Progenitor cell of endocrine pancreas (in vitro differentiated cells): ENCODE measurements at regions not wholly inside any gene's neighbourhood (a gene's known extent, or its start where the extent isn't known, plus 50 kb on each side); places are given as distances from the start of the nearest gene placed in this dataset.
A peak's percentile ranks its signal among the peaks of the same experiment; 100 is the strongest.

Source experiments
- DNase-seq: peaks from one replicate; pipeline ENCODE4 v3.0.0; 2021; ENCODE audit warnings: low spot score; ENCODE audit not compliant: unreplicated experiment
- H3K27ac Mint-ChIP-seq: 2 replicates; pipeline ENCODE4 v1.8.0; 2021; ENCODE audit warnings: mild to moderate bottlenecking, moderate library complexity, mixed read lengths
- H3K27me3 Mint-ChIP-seq: 2 replicates; pipeline ENCODE4 v1.8.0; 2021; ENCODE audit warnings: mixed read lengths
- H3K36me3 Mint-ChIP-seq: 2 replicates; pipeline ENCODE4 v1.8.0; 2022; ENCODE audit warnings: mixed read lengths; ENCODE audit not compliant: insufficient read depth
- H3K4me1 Mint-ChIP-seq: 2 replicates; pipeline ENCODE4 v1.8.0; 2021; ENCODE audit warnings: low read depth, mixed read lengths
- H3K4me3 Mint-ChIP-seq: 2 replicates; pipeline ENCODE4 v1.8.0; 2021; ENCODE audit warnings: low read depth, mild to moderate bottlenecking, moderate library complexity, mixed read lengths
- H3K9me3 Mint-ChIP-seq: 2 replicates; pipeline ENCODE4 v1.8.0; 2021; ENCODE audit warnings: low read depth, mixed read lengths
- TF ChIP-seq, protein P1 (sequence below): fragments of 200-600 bp; sonication (generic); IDR thresholded peaks from one replicate; pipeline ENCODE4 v1.5.0; 2021; ENCODE audit warnings: antibody characterized with exemption, mild to moderate bottlenecking; ENCODE audit not compliant: unreplicated experiment

DNA sequence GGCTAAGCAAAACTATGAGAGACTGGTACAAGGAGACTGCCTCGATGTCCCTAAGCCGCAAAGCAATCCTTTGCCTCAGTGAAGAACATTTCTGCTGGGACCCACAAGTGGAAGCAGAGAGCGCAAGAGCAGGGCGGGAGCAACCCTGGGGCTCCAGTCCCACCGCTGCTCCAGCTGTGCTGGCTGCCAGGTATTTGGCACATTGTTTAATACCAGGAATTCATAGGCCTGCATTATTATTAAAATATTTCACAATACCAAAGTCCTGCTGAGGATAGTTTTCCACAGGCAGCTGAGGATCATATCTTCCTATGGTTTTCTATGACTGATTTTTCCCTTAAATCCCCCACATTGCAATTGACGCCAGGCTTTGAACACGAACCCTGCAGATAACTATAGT, 163.5 kb upstream of the TLL1 start:
- DNase-seq: no peak
- no peaks in the 10 kb centered on the region for H3K9me3 Mint-ChIP-seq
- peak overlapping the region; percentile 88 for H3K27ac Mint-ChIP-seq
- no peak overlapping the region for H3K4me3 Mint-ChIP-seq
- H3K36me3 Mint-ChIP-seq: no peaks in the 10 kb centered on the region
- TF ChIP-seq, protein P1, sequence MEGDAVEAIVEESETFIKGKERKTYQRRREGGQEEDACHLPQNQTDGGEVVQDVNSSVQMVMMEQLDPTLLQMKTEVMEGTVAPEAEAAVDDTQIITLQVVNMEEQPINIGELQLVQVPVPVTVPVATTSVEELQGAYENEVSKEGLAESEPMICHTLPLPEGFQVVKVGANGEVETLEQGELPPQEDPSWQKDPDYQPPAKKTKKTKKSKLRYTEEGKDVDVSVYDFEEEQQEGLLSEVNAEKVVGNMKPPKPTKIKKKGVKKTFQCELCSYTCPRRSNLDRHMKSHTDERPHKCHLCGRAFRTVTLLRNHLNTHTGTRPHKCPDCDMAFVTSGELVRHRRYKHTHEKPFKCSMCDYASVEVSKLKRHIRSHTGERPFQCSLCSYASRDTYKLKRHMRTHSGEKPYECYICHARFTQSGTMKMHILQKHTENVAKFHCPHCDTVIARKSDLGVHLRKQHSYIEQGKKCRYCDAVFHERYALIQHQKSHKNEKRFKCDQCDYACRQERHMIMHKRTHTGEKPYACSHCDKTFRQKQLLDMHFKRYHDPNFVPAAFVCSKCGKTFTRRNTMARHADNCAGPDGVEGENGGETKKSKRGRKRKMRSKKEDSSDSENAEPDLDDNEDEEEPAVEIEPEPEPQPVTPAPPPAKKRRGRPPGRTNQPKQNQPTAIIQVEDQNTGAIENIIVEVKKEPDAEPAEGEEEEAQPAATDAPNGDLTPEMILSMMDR: no peak
- peaks cover 22% of the 10 kb centered on the region for H3K4me1 Mint-ChIP-seq
- no peaks in the 10 kb centered on the region for H3K27me3 Mint-ChIP-seq

DNA sequence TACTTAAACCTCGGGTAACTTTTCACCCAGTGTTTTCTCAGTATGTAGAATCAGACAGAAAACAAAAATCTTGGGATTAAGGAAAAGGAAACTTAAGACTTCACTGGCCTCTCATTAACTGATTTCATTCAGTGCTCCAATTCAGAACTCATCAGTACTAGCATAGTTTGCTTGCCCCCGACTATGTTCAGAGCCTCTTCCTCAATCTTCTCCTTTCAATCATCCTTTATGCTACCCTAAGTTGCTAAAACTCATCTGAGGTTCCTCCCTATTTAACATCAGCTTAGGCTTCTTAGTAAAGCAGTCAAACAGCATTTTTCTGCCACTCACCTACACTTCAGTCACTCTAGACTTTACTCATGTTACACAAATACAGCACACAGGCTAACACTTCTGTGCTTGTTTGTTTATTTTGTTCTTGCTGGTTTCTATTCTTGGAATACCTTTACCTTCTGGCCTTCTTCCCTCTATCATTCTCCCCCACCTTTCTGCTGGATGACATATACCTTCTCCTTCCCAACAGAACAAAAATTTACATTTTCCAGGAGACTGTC, 163.0 kb upstream of the TLL1 start:
- Mint-ChIP-seq H3K9me3 (no peaks in the 10 kb centered on the region), H3K4me3 (no peak overlapping the region), H3K27ac (peak overlapping the region; percentile 2), H3K4me1 (peaks cover 22% of the 10 kb centered on the region), H3K27me3 (no peaks in the 10 kb centered on the region), H3K36me3 (no peaks in the 10 kb centered on the region)
- TF ChIP-seq, protein P1: no peak
- DNase-seq: no peak

DNA sequence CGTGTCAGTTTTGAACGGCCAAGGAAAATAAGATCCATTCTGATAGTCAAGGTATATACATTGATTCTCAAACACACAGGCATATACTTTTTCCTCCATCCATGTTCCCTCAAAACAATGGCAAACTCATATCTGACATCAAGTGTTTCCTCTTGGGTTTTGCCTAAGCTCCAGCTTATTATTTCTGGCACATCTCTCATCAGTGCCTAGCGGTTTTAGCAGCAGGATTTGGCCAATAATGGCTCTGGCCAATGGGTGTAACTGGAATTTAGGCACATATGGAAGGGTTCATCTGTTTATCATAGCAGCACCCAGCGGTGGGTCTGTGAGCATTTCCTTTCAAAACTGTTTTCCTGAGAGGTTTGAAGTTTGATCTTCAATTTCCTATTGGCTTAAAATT, 161.6 kb upstream of the TLL1 start:
- TF ChIP-seq, protein P1: no peak
- Mint-ChIP-seq H3K9me3 (no peaks in the 10 kb centered on the region), H3K27ac (no peak overlapping the region), H3K36me3 (no peaks in the 10 kb centered on the region), H3K4me3 (no peak overlapping the region), H3K4me1 (peaks cover 22% of the 10 kb centered on the region), H3K27me3 (no peaks in the 10 kb centered on the region)
- no peak for DNase-seq

DNA sequence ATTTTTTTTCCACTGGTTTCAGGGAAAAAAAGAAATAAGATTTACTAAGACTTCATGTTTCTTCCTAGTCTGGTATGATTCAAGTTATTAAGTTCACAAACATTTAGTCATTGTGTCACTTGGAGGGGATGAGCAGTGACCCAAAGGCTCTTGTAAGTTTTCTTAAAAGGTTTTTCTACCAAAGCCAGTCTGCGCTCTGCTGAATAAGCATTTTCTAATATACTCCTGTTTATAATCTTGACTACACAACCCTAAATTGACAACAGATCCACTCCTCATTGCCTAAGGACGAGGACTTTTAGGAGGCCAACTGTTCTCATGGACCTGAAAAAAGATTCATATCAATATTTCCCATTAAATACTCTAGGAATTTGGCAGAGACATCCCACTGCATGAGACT, 161.1 kb upstream of the TLL1 start:
- Mint-ChIP-seq H3K27me3 (no peaks in the 10 kb centered on the region), H3K4me1 (peaks cover 22% of the 10 kb centered on the region), H3K27ac (no peak overlapping the region), H3K9me3 (no peaks in the 10 kb centered on the region), H3K36me3 (no peaks in the 10 kb centered on the region), H3K4me3 (no peak overlapping the region)
- no peak for DNase-seq
- TF ChIP-seq, protein P1: no peak

DNA sequence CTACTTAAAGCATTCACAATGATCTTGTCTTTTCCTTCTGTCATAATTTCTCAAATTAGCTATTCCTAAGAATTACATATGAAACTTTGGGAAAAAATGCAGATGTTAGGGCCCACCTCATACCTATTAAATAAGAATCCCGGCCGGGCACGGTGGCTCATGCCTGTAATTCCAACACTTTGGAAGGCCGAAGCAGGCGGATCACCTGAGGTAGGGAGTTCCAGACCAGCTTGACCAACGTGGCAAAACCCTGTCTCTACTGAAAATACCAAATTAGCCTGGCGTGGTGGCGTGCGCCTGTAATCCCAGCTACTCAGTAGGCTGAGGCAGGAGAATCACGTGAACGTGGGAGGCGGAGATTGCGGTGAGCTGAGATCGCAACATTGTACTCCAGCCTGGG, 158.4 kb upstream of the TLL1 start:
- Mint-ChIP-seq H3K27me3 (no peaks in the 10 kb centered on the region), H3K4me3 (no peak overlapping the region), H3K27ac (no peak overlapping the region), H3K9me3 (no peaks in the 10 kb centered on the region), H3K36me3 (no peaks in the 10 kb centered on the region), H3K4me1 (peaks cover 10% of the 10 kb centered on the region)
- DNase-seq: no peak
- TF ChIP-seq, protein P1: no peak
